GM21360 (cell line): ENCODE measurements at regions not wholly inside any gene's neighbourhood (a gene's known extent, or its start where the extent isn't known, plus 50 kb on each side); places are given as distances from the start of the nearest gene placed in this dataset.

ENCODE experiments used
- ATAC-seq: cut with Tn5 transposase; IDR thresholded peaks from one replicate; pipeline ENCODE4 v1.9.1; 2021; ENCODE audit warnings: mild to moderate bottlenecking, moderate library complexity; ENCODE audit not compliant: unreplicated experiment

GRCh38 chr2:62370321-62371250 is 135.4 kb downstream of the TMEM17 start:
- no peak for ATAC-seq

DNA sequence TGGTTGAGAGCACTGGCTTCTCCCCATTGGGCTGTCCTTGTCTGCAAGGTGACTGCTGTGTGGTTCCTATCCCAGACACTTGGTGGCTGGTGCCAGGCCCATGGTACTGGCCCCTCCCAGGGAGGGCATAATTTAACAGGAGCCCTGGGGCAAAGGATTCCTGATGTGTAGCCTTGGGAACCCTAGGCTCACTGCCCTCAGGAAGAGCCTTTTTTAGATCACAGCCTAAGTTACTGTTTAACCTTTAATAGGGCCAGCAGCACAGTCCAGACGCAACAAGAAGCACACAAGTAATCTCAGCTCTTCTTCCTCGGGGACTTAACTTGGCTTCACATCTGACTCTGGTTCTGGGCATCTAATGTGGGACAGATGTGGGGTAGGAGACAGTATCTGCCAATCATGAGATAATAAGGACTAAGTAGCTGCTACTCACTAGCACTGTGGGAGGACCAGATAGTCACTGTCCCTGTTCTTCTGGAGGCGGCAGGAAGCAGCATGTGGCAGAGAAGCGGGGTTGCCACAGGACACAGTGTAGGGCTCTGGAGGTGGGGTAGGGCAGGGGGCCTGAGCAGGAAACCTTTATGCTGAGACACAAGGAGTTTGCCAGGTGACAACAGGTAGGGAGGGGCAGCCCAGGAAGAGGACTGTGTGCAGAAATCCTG is 136.3 kb downstream of the TMEM17 start:
- ATAC-seq: no peak

- ATAC-seq: no peak
Measured at GRCh38 chr2:62364791-62365528, 141.0 kb downstream of the TMEM17 start.

- peak; percentile 58 for ATAC-seq
Measured at GRCh38 chr2:62363166-62363565, 142.8 kb downstream of the TMEM17 start.

DNA sequence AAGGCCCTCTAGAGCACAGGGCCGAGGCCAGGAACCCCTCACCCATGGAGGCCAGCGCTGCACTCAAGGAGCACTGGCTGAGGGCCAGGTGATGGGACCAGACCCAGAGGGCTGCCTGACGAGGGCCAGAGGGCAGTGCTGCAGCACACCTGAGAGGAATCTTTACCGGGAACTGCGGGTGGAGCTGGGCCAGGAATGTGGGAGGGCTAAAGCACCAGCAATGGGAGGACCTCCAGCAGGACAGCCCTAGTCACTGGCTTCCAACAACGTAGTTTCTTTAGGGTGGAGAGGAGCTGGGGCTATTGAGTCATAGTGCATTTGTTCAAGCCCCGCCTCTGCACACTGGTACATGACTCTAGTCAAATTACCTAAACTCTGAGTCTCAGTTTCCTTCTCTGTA is 143.4 kb downstream of the TMEM17 start:
- no peak for ATAC-seq

DNA sequence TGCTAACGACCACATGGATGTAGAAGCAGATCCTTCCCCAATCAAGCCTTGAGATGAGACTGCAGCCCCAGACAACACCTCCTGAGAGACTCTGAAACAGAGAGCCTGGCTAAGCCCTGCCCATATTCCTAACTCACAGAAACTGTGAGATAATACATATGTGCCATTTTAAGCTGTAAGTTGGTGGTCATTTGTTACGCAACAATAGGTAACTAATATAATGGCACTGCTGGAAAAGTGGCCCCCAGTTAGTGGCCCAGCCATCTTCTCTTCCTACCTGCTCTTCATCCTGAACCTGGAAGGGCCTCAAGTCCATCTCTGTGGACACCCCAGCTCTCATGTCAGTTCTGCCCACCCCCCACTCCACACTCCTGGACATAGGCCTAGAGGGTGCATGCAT is 144.0 kb downstream of the TMEM17 start:
- ATAC-seq: no peak

DNA sequence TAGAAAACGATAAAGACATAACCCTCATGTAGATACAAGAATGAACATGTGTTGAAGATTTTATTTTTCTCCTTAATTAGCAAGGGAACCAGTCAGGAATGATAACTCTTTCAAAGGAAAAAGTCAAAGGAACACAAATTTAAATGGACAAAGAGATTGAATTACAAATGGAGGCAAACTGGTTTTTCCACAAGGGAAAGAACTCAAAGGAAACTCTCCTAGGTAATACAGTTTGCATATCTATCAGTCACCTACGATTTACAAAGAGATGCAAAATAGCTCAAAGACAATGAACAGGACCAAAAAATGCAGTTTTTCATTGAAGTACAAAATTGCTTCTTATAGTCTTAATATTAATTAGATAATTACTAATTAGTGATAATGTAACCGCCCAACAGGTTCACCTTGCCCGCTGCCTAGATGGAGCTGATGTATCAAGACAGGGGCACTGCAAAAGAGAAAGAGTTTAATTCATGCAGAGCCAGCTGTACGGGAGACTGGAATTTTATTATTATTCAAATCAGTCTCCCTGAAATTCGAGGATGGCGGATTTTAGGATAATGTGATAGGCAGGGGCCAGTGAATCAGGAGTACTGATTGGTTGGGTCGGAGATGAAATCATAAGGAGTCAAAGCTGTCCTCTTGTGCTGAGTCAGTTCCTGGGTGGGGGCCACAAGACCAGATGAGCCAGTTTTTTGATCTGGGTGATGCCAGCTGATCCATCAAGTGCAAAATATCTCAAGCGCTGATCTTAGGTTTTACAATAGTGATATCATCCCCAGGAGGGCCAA is 151.0 kb downstream of the TMEM17 start:
- no peak for ATAC-seq

DNA sequence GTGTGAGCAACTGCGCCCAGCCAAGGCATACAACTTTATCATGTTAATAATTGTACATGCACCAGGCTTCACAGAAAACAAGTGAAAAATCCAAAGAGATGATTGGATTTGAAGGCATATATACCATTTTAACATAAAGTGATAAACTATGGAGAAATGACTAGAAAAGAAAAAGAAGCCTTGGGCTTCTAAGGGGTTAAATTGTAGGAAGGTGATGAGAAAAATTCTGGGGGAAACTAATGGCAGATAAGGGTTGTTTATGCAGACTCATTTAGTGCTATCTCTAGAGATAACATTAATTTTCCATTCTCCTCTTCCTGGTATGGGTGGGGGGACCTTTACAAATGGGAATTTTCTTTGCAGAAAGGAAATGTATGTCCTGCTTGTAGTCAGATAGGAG is 154.0 kb downstream of the TMEM17 start:
- no peak for ATAC-seq

DNA sequence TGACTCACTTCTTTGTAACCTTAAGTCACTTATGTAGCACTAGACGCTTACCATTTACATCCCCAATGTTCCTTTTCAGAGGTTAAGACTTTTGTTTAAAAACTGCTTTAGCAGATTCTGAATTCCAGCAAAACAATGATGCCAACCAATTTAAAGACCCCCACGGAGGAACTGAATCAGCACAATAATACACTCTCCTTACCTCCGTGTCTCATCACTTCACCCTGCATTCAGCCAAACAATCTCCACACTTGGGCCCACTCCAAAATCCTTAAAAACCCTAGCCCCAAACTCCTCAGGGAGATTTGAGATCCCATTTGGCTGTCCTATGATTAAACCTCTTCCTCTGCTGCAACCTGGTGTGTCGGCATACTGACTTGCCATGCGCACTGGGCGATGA is 153.9 kb downstream of the B3GNT2 start:
- no peak for ATAC-seq

GRCh38 chr2:62348700-62349099 is 152.8 kb downstream of the B3GNT2 start:
- ATAC-seq: no peak

DNA sequence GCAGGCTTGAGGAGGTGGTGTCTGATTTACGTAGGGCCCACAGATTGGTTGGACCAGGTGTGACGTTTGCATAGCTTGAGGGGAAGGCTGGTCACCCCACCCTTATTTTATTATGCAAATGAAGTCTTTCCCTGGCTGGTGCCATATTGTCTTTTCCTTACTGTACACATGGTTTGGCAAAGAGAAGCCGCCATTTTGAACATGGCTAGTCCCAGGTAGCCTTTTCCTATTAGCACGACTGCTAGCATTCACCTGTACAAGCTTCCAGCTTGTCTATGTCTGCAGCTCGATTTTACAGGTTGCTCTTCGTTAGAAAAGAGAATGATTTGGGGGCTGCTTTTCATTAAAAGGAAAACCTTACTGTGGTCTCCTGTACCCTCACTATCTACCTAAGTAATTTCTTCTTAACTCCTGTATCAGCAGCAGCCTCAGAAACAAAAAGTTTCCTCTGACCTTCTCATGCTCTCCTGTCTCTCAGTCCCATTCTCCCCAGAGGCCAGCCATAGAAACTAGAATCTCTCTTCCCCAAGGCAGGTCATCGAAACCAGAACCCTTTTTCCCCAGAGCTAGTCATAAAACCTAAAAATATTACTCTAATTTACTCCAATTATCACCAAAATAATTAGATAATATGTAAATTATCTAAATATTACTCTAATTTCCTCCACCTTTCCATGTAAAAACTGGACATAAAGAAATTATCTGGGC is 151.8 kb downstream of the B3GNT2 start:
- ATAC-seq: no peak

DNA sequence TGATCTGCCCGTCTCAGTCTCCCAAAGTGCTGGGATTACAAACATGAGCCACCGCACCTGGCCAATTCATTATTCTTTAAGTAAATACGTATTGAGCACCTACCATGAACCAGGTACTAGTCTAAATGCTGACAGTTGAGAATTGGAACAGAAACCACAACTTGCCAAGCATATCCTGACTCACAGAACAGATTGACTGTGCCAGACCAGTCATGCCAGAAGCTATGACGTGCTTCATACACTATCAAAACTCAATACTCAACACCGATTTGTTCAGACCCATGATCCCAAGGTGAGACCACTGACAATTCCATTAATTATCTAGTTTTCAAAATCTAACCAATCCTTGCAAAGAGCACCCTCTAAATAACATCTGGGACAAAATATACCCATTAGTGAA is 148.6 kb downstream of the B3GNT2 start:
- ATAC-seq: peak; percentile 74

- no peak for ATAC-seq
Measured at GRCh38 chr2:62343636-62344337, 147.9 kb downstream of the B3GNT2 start.

DNA sequence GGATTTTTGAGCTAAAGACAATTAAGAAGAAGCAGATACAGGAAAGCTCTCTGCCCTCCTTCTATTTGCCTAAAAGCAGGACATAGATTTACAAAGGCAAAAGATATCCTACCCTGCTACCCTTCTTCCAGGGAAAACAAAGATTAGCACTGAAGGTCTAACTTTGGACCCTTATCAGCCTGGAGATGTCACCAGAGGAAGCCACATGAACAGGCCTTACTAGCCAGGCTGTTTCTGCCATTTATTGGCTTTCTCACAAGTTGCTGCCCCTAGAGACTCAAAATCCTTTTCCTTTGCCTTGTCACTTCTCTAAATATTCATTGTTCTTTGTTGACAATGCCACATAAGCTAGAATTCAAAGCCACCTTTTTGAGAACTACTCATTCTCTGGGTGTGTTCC is 147.3 kb downstream of the B3GNT2 start:
- ATAC-seq: no peak

- peak; percentile 42 for ATAC-seq
Measured at GRCh38 chr2:62340994-62341484, 145.1 kb downstream of the B3GNT2 start.

GRCh38 chr2:62339837-62340236 is 143.9 kb downstream of the B3GNT2 start:
- ATAC-seq: no peak

GRCh38 chr2:62339413-62339812 is 143.5 kb downstream of the B3GNT2 start:
- no peak for ATAC-seq

DNA sequence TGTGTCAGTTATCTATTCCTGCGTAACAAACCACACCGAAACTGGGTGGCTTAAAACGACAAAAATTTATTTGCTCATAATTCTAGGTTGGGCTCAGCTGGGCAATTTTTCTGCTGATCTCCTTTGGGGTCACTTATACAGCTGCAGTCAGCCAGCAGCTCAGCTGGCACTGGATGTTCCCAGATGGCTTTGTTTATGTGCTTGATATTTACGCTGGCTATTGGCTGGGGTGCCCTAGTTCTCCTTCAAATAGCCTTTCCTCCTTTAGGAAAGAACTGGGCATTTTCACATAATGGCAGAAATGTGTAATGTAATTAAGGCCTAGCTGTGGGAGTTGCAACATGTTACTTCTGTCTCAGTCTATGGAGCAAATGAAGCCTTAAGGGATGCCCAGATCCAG is 142.2 kb downstream of the B3GNT2 start:
- no peak for ATAC-seq

- no peak for ATAC-seq
Measured at GRCh38 chr2:62337403-62337802, 141.5 kb downstream of the B3GNT2 start.
